Aorta (tissue), 5 donors: ENCODE measurements at regions not wholly inside any gene's neighbourhood (a gene's known extent, or its start where the extent isn't known, plus 50 kb on each side); places are given as distances from the start of the nearest gene placed in this dataset.

Experiments used
- ATAC-seq: fragments of 200-7000 bp; cut with Tn5 transposase; one replicate; pipeline ENCODE4 v1.9.1; 2022; ENCODE audit warnings: moderate library complexity; ENCODE audit not compliant: low FRiP score
- DNase-seq, 2 donors: peaks; one replicate each; pipeline ENCODE4 v3.0.0-alpha.2; 2020
- H3K27ac ChIP-seq, 2 donors: one replicate each; pipeline ENCODE4 v1.5.1; 2013; ENCODE audit warnings: low read length in 2 of 2, mild to moderate bottlenecking in 2 of 2, moderate library complexity in 2 of 2, control low read depth in 1 of 2, inconsistent platforms in 1 of 2, low read depth in 1 of 2
- H3K27me3 ChIP-seq, 2 donors: one replicate each; pipeline ENCODE4 v1.6.1; 2013; ENCODE audit warnings: control low read depth in 1 of 2, low read length in 1 of 2, mild to moderate bottlenecking in 1 of 2, moderate library complexity in 1 of 2; ENCODE audit not compliant: insufficient read depth in 2 of 2, control insufficient read depth in 1 of 2
- H3K36me3 ChIP-seq, 2 donors: one replicate each; pipeline ENCODE4 v1.6.1; 2013; ENCODE audit warnings: control low read depth in 1 of 2, low read length in 1 of 2, mild to moderate bottlenecking in 1 of 2; ENCODE audit not compliant: insufficient read depth in 2 of 2, control insufficient read depth in 1 of 2
- H3K4me1 ChIP-seq, 2 donors: one replicate each; pipeline ENCODE4 v1.6.1; 2013; ENCODE audit warnings: low read length in 2 of 2, control low read depth in 1 of 2, mild to moderate bottlenecking in 1 of 2, moderate library complexity in 1 of 2; ENCODE audit not compliant: insufficient read depth in 2 of 2, control insufficient read depth in 1 of 2
- H3K4me3 ChIP-seq, 2 donors: one replicate each; pipeline ENCODE4 v1.5.1; 2013; ENCODE audit warnings: low read length in 2 of 2, control low read depth in 1 of 2, mild to moderate bottlenecking in 1 of 2
- H3K9me3 ChIP-seq: one replicate; pipeline ENCODE4 v1.6.1; 2013; ENCODE audit warnings: mild to moderate bottlenecking, low read length; ENCODE audit not compliant: control insufficient read depth
- WGBS, 2 donors: extraction: QIAGEN DNeasy Blood & Tissue Kit; methylation state at CpG; one replicate each; pipeline ENCODE4 v1.1.7; 2013; 5-methylcytosine and 5-hydroxymethylcytosine counted together
- intact Hi-C, 2 donors: fragments of 100-400 bp; cut with DNase I; formaldehyde crosslinking; loops; one replicate each; pipeline versions ENCODE4 v1.14.2 to v1.15.0; 2022
- donor health status: healthy with polysubstance abuse.
- donor health status: Bipolar disorder and iron deficiency.
- donor health status: DM: no; HTN: no; CAD: no.
- donor health status: DM: no; HTN: no; CAD: no.
- donor health status: DM: yes; HTN: yes; CAD: no.

DNA sequence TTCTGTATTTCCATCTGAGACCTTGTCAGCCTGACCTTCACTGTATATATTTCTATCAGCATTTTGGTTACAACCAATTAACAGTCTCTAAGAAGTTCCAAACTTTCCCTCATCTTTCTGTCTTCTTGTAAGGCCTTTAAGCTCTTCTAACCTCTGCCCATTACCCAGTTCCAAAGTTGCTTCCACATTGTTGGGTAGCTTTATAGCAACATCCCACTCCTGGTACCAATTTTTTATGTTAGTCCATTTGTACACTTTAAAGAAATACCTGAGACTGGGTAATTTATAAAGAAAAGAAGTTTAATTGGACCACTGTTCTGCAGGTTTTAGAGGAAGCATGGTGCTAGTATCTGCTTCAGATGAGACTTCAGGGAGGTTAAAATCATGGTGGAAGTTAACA lies 1979.7 kb upstream of the RAG2 start:
- peaks cover 8% of the 10 kb centered on the region for H3K9me3 ChIP-seq
- intact Hi-C loops: no loop called here
- H3K36me3 ChIP-seq: no peaks in the 10 kb centered on the region
- no peaks in the 10 kb centered on the region for H3K27me3 ChIP-seq
- H3K4me1 ChIP-seq: no peaks in the 10 kb centered on the region
- no peak overlapping the region for H3K4me3 ChIP-seq
- ATAC-seq (no peak), DNase-seq (no peak)
- H3K27ac ChIP-seq: no peak overlapping the region

DNA sequence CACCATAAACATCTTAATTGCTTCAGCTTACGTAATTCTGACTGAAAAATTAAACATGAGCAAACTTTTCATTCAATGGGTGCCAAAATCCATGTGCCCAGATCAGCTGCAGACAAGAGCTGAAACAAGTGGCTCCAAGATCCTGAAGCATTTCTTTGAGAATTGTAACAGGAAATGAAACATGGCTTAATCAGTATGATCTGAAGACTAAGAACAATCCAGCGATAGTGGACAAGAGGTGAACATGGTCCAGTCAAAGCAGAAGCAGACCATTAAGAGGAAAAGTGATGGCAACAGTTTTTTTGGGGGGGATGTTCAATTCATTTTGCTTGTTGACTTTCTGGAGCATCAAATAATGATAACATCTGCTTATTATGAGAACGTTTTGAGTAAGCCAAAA lies 1964.5 kb upstream of the RAG2 start:
- H3K36me3 ChIP-seq: no peaks in the 10 kb centered on the region
- intact Hi-C loops: no loop called here
- H3K27ac ChIP-seq: no peak overlapping the region
- H3K4me1 ChIP-seq: no peaks in the 10 kb centered on the region
- peaks cover 2% of the 10 kb centered on the region for H3K9me3 ChIP-seq
- H3K4me3 ChIP-seq: no peak overlapping the region
- DNase-seq (no peak), ATAC-seq (no peak)
- WGBS, 2 donors: 52 to 67% methylated on average over 3 of the region's 3 CpGs
- no peaks in the 10 kb centered on the region for H3K27me3 ChIP-seq

DNA sequence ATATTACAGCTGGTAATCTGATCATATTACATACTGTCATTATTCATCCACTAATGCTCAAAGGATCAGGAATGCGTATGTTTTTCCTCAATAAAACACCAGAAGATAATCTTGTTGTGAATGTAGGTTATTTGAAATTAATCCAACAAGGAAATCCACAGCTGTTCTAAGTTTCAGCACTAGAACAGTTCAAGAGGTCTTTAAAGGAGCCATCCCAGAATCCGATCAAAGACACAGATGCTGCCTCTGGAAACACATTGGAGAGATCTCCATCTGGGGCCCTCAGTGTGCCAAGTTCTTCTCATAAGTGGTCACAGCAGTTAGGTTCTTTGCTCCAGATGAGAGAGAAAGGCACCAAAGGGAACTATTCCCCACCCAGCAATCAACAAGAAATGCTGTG lies 1955.1 kb upstream of the RAG2 start:
- H3K4me1 ChIP-seq: no peaks in the 10 kb centered on the region
- no peak for DNase-seq
- H3K27me3 ChIP-seq: no peaks in the 10 kb centered on the region
- WGBS, 2 donors: 43 to 48% methylated on average over 2 of the region's 2 CpGs
- H3K36me3 ChIP-seq: no peaks in the 10 kb centered on the region
- H3K9me3 ChIP-seq: no peaks in the 10 kb centered on the region
- H3K4me3 ChIP-seq: no peak overlapping the region
- intact Hi-C loops: no loop called here
- no peak overlapping the region for H3K27ac ChIP-seq
- no peak for ATAC-seq

- intact Hi-C loops: no loop called here
- Histone ChIP-seq H3K9me3 (no peaks in the 10 kb centered on the region), H3K27me3 (no peaks in the 10 kb centered on the region), H3K4me1 (no peaks in the 10 kb centered on the region), H3K4me3 (no peak overlapping the region), H3K27ac (no peak overlapping the region), H3K36me3 (no peaks in the 10 kb centered on the region)
- ATAC-seq: no peak
- 53 to 57% methylated on average over 1 of the region's 1 CpG for WGBS, 2 donors
- no peak for DNase-seq
These were observed 1949.4 kb upstream of the RAG2 start for GRCh38 chr11:38547462-38547861.

DNA sequence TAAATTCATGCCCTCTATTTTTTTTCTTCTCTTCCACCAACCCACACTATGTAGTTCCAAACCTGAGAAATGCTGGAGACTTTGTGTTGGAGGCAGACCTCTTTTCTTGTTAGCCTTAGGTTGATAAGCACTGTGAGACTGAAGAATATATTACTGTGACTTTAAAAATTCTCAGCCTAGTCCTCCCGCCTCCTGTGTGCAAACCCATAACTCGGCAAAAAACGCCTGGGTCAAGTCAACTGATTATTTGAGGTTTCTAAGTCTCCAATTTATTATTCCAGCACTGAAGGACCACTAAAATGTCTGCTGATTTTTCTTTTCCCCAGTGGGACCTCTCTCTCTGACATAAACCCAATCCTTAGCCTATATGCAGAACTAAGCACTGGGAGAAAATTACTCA lies 1946.0 kb upstream of the RAG2 start:
- intact Hi-C loops: no loop called here
- Histone ChIP-seq H3K27me3 (no peaks in the 10 kb centered on the region), H3K36me3 (no peaks in the 10 kb centered on the region), H3K9me3 (no peaks in the 10 kb centered on the region), H3K4me3 (no peak overlapping the region), H3K4me1 (no peaks in the 10 kb centered on the region), H3K27ac (no peak overlapping the region)
- 17 to 27% methylated on average over 3 of the region's 3 CpGs for WGBS, 2 donors
- ATAC-seq: no peak
- no peak for DNase-seq

GRCh38 chr11:38543311-38543710 lies 1945.3 kb upstream of the RAG2 start:
- Histone ChIP-seq H3K9me3 (no peaks in the 10 kb centered on the region), H3K27ac (no peak overlapping the region), H3K4me1 (no peaks in the 10 kb centered on the region), H3K27me3 (no peaks in the 10 kb centered on the region), H3K4me3 (no peak overlapping the region), H3K36me3 (no peaks in the 10 kb centered on the region)
- no peak for DNase-seq
- no peak for ATAC-seq
- intact Hi-C loops: no loop called here
- 4 to 5% methylated on average over 1 of the region's 1 CpG for WGBS, 2 donors

DNA sequence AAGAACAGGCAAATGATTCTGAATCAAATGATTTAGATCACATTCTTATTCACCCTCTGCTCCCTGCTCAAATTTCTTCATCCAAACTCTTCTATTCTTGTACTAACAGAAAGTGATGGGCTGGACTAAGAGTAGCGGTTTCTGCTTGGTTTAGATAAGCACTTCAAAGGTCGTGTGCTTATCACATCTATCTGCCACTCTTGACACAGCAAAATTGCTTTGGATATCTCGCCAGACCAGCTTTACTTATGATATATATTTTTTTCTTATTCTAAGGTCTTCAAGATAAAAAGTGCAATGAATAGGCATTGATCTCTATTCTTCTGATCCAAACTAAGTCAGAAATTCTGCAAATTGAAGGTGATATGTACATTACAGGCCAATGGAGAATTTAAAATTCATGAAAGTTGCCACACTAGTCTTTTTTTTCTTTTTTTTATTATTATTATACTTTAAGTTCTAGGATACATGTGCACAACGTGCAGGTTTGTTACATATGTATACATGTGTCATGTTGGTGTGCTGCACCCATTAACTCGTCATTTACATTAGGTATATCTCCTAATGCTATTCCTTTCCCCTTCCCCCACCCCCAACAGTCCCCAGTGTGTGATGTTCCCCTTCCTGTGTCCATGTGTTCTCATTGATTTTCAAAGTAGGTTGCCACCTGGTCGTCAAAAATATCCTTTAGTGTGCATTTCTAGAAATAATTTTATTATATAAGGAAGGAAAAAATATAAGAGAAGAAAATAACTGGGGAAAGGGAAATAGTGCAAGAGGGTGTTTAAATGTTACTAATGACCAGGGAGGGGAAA lies 1941.0 kb upstream of the RAG2 start:
- no peak overlapping the region for H3K27ac ChIP-seq
- no peak for DNase-seq
- H3K9me3 ChIP-seq: peaks cover 2% of the 10 kb centered on the region
- no peaks in the 10 kb centered on the region for H3K36me3 ChIP-seq
- no peaks in the 10 kb centered on the region for H3K27me3 ChIP-seq
- no peak overlapping the region for H3K4me3 ChIP-seq
- ATAC-seq: no peak
- intact Hi-C loops: no loop called here
- WGBS, 2 donors: 50 to 54% methylated on average over 6 of the region's 6 CpGs
- no peaks in the 10 kb centered on the region for H3K4me1 ChIP-seq

DNA sequence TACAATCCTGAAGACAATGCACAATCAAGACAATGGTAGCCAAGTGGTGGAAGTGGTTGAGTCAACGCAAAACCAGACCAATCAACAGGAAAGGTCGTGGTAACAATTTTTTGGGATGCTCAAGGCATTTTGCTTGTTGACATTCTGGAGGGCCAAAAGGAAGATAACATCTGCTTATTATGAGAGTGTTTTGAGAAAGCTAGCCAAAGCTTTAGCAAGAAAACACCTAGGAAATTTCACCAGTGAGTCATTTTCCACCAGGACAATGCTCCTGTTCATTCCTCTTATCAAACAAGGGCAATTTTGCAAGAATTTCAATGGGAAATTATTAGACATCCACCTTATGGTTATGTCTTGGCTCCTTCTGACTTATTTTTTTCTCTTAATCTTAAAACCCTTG lies 1932.2 kb upstream of the RAG2 start:
- Histone ChIP-seq H3K4me3 (no peak overlapping the region), H3K27me3 (no peaks in the 10 kb centered on the region), H3K9me3 (no peaks in the 10 kb centered on the region), H3K36me3 (no peaks in the 10 kb centered on the region), H3K27ac (no peak overlapping the region), H3K4me1 (no peaks in the 10 kb centered on the region)
- intact Hi-C loops: no loop called here
- no peak for DNase-seq
- 87 to 88% methylated on average over 2 of the region's 2 CpGs for WGBS, 2 donors
- no peak for ATAC-seq

DNA sequence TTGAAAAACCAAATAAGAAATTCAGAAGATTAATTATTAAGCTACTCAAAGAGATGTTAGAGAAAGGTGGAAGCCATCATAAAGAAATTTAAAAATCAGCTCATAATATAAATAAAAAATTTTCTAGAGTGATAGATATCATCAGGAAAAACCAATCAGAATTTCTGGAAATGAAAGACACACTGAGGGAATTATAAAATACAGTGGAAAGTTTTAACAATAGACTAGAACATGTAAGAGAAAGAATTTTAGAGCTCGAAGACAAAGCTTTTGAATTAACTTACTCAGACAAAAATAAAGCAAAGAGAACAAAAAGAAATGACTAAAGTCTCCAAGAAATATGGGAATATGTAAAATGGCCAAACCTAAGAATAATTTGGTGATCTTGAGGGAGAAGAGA lies 1926.9 kb upstream of the RAG2 start:
- Histone ChIP-seq H3K36me3 (no peaks in the 10 kb centered on the region), H3K4me3 (no peak overlapping the region), H3K27ac (no peak overlapping the region), H3K9me3 (peaks cover 7% of the 10 kb centered on the region), H3K27me3 (no peaks in the 10 kb centered on the region), H3K4me1 (no peaks in the 10 kb centered on the region)
- intact Hi-C loops: no loop called here
- ATAC-seq (no peak), DNase-seq (no peak)
- WGBS, 2 donors: 76 to 95% methylated on average over 1 of the region's 1 CpG
